ENCODE measurements at regions not wholly inside any gene's neighbourhood (a gene's known extent, or its start where the extent isn't known, plus 50 kb on each side); places are given as distances from the start of the nearest gene placed in this dataset.

DNA sequence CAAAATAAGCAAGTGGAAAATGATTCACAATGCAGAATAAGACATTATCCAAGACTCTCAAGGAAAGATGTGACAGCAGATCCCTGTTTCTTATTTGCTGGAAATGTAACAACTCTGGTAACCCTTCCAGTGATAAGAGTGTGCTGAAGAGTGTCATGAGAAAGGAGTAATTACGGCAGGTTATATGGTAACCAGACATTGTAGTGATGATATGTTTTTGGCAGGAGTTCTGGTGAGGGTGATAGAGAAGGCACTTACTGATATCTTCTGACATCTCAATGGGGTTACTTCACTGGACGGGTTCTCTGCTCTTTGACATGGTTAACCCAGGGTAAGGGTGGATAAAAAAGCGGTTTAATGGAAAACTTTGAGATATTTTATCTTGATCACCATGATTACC, 1270.9 kb downstream of the CDH11 start:
- TF ChIP-seq POLR2AphosphoS5 (IDR thresholded peaks at IDR 0.05; ENCODE audit: low read depth, low read length) (no peak), TAF1 (IDR thresholded peaks at IDR 0.05; ENCODE audit: borderline replicate concordance, insufficient read depth, low read length) (no peak), FOXP2 (optimal IDR thresholded peaks at IDR 0.05; ENCODE audit: borderline replicate concordance, extremely low read depth, extremely low read length, insufficient read depth) (no peak)

DNA sequence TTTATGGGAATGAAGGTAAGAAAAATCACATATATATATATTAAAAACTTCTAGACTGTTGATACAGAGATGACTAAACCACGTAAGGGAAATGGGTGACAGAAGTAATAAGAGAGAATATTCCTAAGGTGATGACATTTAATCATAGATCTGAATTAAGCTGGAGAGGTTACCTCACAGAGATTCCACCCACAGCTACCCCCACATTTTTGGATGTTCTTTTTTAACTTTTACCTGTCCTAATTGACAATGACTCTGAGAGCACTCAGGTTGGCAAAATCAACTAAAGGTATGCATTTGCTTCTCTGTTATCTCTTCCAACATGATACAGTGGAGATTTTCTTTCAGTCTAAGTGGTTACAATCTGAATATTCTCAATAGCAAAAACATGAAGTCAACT, 1280.6 kb downstream of the CDH11 start:
- no peak for TF ChIP-seq SIN3A (IDR thresholded peaks at IDR 0.05; ENCODE audit: borderline replicate concordance, insufficient read depth, low read length)
- TF ChIP-seq POLR2AphosphoS5 (IDR thresholded peaks at IDR 0.05; ENCODE audit: low read depth, low read length) = no peak
- TF ChIP-seq, protein P1, sequence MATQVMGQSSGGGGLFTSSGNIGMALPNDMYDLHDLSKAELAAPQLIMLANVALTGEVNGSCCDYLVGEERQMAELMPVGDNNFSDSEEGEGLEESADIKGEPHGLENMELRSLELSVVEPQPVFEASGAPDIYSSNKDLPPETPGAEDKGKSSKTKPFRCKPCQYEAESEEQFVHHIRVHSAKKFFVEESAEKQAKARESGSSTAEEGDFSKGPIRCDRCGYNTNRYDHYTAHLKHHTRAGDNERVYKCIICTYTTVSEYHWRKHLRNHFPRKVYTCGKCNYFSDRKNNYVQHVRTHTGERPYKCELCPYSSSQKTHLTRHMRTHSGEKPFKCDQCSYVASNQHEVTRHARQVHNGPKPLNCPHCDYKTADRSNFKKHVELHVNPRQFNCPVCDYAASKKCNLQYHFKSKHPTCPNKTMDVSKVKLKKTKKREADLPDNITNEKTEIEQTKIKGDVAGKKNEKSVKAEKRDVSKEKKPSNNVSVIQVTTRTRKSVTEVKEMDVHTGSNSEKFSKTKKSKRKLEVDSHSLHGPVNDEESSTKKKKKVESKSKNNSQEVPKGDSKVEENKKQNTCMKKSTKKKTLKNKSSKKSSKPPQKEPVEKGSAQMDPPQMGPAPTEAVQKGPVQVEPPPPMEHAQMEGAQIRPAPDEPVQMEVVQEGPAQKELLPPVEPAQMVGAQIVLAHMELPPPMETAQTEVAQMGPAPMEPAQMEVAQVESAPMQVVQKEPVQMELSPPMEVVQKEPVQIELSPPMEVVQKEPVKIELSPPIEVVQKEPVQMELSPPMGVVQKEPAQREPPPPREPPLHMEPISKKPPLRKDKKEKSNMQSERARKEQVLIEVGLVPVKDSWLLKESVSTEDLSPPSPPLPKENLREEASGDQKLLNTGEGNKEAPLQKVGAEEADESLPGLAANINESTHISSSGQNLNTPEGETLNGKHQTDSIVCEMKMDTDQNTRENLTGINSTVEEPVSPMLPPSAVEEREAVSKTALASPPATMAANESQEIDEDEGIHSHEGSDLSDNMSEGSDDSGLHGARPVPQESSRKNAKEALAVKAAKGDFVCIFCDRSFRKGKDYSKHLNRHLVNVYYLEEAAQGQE (IDR thresholded peaks at IDR 0.05; ENCODE audit: insufficient read depth in 1 of 2, low read depth in 2 of 2, low read length in 2 of 2) = no peak
- no peak for TF ChIP-seq TAF1 (IDR thresholded peaks at IDR 0.05; ENCODE audit: borderline replicate concordance, insufficient read depth, low read length)
- TF ChIP-seq FOXP2 (optimal IDR thresholded peaks at IDR 0.05; ENCODE audit: borderline replicate concordance, extremely low read depth, extremely low read length, insufficient read depth) = no peak

DNA sequence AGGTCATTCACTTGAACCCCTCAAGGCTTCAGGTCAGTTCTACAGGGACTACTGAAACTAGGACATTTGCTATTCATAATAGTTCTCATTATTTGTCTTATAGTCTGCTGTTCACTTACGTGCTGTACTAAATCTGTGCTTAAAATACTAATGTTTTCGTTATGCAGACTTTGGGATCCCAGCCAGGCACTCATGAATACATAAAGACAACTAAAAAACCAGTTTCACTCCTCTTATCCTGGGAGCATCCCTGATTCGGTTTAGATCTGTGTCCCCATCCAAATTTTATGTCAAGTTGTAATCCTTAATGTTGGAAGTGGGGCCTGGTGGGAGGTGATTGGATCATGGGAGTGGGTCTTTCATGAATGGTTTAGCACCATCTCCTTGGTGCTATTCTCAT, 1291.8 kb downstream of the CDH11 start:
- TF ChIP-seq, protein P1 (IDR thresholded peaks at IDR 0.05; ENCODE audit: insufficient read depth in 1 of 2, low read depth in 2 of 2, low read length in 2 of 2) = no peak
- TF ChIP-seq FOXP2 (optimal IDR thresholded peaks at IDR 0.05; ENCODE audit: borderline replicate concordance, extremely low read depth, extremely low read length, insufficient read depth) = no peak
- TF ChIP-seq POLR2AphosphoS5 (IDR thresholded peaks at IDR 0.05; ENCODE audit: low read depth, low read length) = no peak
- TF ChIP-seq SIN3A (IDR thresholded peaks at IDR 0.05; ENCODE audit: borderline replicate concordance, insufficient read depth, low read length) = no peak
- no peak for TF ChIP-seq TAF1 (IDR thresholded peaks at IDR 0.05; ENCODE audit: borderline replicate concordance, insufficient read depth, low read length)

DNA sequence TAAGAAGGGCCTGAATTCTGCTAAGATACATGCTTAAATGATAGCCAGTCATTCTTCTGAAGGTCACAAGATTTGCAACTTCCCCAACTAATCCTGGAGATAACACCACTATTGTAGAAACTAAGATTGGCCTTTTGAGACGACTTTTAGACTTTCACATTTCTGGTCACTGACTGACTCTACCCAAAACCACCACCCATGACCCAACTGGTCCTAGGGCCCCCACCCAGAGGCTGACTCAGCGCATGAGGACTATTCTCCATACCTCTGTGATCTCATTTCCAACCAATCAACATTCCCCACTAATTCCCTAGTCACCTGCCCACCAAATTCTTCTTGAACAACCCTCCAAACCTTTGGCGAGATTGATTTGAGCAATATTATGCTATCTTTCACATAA, 1299.0 kb downstream of the CDH11 start:
- TF ChIP-seq, protein P1 (IDR thresholded peaks at IDR 0.05; ENCODE audit: insufficient read depth in 1 of 2, low read depth in 2 of 2, low read length in 2 of 2) = no peak
- TF ChIP-seq POLR2AphosphoS5 (IDR thresholded peaks at IDR 0.05; ENCODE audit: low read depth, low read length) = no peak
- no peak for TF ChIP-seq TAF1 (IDR thresholded peaks at IDR 0.05; ENCODE audit: borderline replicate concordance, insufficient read depth, low read length)

DNA sequence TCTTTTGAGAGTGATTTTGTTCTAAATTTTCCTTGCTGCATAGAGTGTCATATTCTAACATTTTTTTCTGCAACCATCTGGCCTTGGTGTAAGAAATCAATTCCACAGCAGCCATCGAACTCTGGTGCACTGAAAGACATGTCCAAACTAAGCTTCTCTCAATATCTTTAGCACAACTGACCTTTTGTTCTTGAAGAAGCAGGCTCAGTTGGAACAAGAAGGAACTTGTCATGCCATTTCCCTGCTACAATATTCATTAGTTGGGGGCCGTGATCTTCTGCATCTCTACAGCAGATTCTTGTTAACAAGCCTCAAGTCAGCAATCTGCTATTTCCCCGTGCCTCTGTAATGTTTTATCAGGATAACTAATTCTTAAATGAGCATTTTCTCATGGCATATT, 1305.6 kb downstream of the CDH11 start:
- TF ChIP-seq TAF1 (IDR thresholded peaks at IDR 0.05; ENCODE audit: borderline replicate concordance, insufficient read depth, low read length) (no peak), SIN3A (IDR thresholded peaks at IDR 0.05; ENCODE audit: borderline replicate concordance, insufficient read depth, low read length) (no peak), POLR2AphosphoS5 (IDR thresholded peaks at IDR 0.05; ENCODE audit: low read depth, low read length) (no peak), FOXP2 (optimal IDR thresholded peaks at IDR 0.05; ENCODE audit: borderline replicate concordance, extremely low read depth, extremely low read length, insufficient read depth) (no peak)
- TF ChIP-seq, protein P1 (IDR thresholded peaks at IDR 0.05; ENCODE audit: insufficient read depth in 1 of 2, low read depth in 2 of 2, low read length in 2 of 2) = no peak

All from PFSK-1 (cell line).